Fibroblast of villous mesenchyme (primary cell): ENCODE measurements at regions not wholly inside any gene's neighbourhood (a gene's known extent, or its start where the extent isn't known, plus 50 kb on each side); places are given as distances from the start of the nearest gene placed in this dataset.
A peak's percentile ranks its signal among the peaks of the same experiment; 100 is the strongest.

Experiments used
- DNase-seq: peaks from one replicate; pipeline ENCODE4 v3.0.0-alpha.2; 2010; ENCODE audit warnings: low read depth
- H3K4me3 ChIP-seq: 2 replicates; pipeline ENCODE4 v1.5.1; 2011; ENCODE audit warnings: low read depth, mild to moderate bottlenecking, low read length
- CTCF ChIP-seq: IDR thresholded peaks from 2 replicates; pipeline ENCODE4 v1.5.1; 2012; ENCODE audit warnings: low read depth, mild to moderate bottlenecking, low read length; ENCODE audit not compliant: insufficient read depth

GRCh38 chr4:129641179-129641578, 545.2 kb downstream of the C4orf33 start:
- TF ChIP-seq CTCF = peak; percentile 70
- peak; percentile 43 for DNase-seq

GRCh38 chr4:129645461-129645860, 549.5 kb downstream of the C4orf33 start:
- H3K4me3 ChIP-seq = no peak overlapping the region
- no peak for DNase-seq
- TF ChIP-seq CTCF = no peak

More at GRCh38 chr4:129641179-129641578, 545.2 kb downstream of the C4orf33 start:
- no peak overlapping the region for H3K4me3 ChIP-seq

- H3K4me3 ChIP-seq = no peak overlapping the region
- no peak for TF ChIP-seq CTCF
- no peak for DNase-seq
Observed at GRCh38 chr4:129668092-129668491, 572.1 kb downstream of the C4orf33 start.

GRCh38 chr4:129672941-129673340, 577.0 kb downstream of the C4orf33 start:
- H3K4me3 ChIP-seq = no peak overlapping the region
- TF ChIP-seq CTCF = no peak
- no peak for DNase-seq

GRCh38 chr4:129675036-129675435, 579.1 kb downstream of the C4orf33 start:
- no peak for TF ChIP-seq CTCF
- DNase-seq = no peak
- no peak overlapping the region for H3K4me3 ChIP-seq

GRCh38 chr4:129676934-129677333, 581.0 kb downstream of the C4orf33 start:
- no peak for TF ChIP-seq CTCF
- no peak for DNase-seq
- no peak overlapping the region for H3K4me3 ChIP-seq

- H3K4me3 ChIP-seq = no peak overlapping the region
- TF ChIP-seq CTCF = no peak
- DNase-seq = no peak
Observed at GRCh38 chr4:129682586-129682985, 586.6 kb downstream of the C4orf33 start.
